ENCODE measurements at regions not wholly inside any gene's neighbourhood (a gene's known extent, or its start where the extent isn't known, plus 50 kb on each side); places are given as distances from the start of the nearest gene placed in this dataset.

DNA sequence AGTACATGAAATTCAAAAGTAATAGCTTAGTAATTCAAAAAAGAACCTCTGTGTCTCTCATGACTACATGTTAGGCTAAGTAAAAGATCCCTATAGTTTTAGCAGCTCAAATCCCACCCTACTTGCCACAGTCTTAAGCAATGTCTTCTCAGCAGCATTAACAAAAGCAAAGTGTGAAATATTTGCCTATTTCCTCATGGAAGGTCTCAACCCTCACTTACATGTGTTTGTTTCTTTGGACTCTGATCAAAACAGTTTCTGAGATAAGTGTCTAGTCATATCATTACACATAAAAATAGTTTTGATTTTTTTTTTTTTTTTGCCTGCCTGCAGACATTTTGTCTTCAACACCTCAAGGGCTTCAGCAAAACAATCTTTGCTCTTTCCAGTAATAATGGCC is 310.5 kb downstream of the CETN3 start:
- DNase-seq (ENCODE audit: low read depth, low spot score) = no peak

DNA sequence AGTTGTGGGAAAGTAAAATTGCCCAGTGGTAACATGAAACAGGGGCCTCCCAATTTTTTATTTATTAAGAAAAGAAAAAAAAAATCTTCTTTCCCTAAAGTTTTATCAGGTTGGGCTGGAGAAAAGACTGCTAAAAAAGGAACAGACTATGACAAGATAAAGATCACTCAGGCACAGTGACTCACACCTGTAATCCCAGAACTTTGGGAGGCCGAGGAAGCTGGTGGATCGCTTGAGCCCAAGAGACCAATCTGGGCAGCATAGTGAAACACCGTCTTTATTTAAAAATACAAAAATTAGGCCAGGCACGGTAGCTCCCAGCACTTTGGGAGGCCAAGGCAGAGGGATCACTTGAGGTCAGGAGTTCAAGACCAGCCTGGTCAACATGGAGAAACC is 312.5 kb downstream of the CETN3 start:
- TF ChIP-seq, protein P1, sequence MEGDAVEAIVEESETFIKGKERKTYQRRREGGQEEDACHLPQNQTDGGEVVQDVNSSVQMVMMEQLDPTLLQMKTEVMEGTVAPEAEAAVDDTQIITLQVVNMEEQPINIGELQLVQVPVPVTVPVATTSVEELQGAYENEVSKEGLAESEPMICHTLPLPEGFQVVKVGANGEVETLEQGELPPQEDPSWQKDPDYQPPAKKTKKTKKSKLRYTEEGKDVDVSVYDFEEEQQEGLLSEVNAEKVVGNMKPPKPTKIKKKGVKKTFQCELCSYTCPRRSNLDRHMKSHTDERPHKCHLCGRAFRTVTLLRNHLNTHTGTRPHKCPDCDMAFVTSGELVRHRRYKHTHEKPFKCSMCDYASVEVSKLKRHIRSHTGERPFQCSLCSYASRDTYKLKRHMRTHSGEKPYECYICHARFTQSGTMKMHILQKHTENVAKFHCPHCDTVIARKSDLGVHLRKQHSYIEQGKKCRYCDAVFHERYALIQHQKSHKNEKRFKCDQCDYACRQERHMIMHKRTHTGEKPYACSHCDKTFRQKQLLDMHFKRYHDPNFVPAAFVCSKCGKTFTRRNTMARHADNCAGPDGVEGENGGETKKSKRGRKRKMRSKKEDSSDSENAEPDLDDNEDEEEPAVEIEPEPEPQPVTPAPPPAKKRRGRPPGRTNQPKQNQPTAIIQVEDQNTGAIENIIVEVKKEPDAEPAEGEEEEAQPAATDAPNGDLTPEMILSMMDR (IDR thresholded peaks at IDR 0.05; ENCODE audit: low read depth, low read length) = no peak
- CTCF ChIA-PET = no interaction called here
- H3K4me3 ChIP-seq (ENCODE audit: low read depth, low read length) = no peak overlapping the region
- POLR2A ChIA-PET = interaction anchor here (0.8 kb wide), 1 partner anchor 41 kb away, joined by 4 read pairs; no protein-coding TSS in a partner anchor
- H3K27me3 ChIP-seq (ENCODE audit: control insufficient read depth, insufficient read depth, low read length) = no peaks in the 10 kb centered on the region
- no peak for DNase-seq (ENCODE audit: low read depth, low spot score)
- no peak overlapping the region for H3K27ac ChIP-seq (ENCODE audit: low read depth, low read length)
- H3K9me3 ChIP-seq (ENCODE audit: control insufficient read depth, insufficient read depth, low read length) = no peaks in the 10 kb centered on the region

More for the DNA sequence above, 310.5 kb downstream of the CETN3 start:
- Histone ChIP-seq H3K27me3 (ENCODE audit: control insufficient read depth, insufficient read depth, low read length) (no peaks in the 10 kb centered on the region), H3K27ac (ENCODE audit: low read depth, low read length) (no peak overlapping the region), H3K9me3 (ENCODE audit: control insufficient read depth, insufficient read depth, low read length) (no peaks in the 10 kb centered on the region), H3K4me3 (ENCODE audit: low read depth, low read length) (no peak overlapping the region)
- ChIA-PET POLR2A (no interaction called here), CTCF (no interaction called here)
- TF ChIP-seq, protein P1 (IDR thresholded peaks at IDR 0.05; ENCODE audit: low read depth, low read length) = no peak

DNA sequence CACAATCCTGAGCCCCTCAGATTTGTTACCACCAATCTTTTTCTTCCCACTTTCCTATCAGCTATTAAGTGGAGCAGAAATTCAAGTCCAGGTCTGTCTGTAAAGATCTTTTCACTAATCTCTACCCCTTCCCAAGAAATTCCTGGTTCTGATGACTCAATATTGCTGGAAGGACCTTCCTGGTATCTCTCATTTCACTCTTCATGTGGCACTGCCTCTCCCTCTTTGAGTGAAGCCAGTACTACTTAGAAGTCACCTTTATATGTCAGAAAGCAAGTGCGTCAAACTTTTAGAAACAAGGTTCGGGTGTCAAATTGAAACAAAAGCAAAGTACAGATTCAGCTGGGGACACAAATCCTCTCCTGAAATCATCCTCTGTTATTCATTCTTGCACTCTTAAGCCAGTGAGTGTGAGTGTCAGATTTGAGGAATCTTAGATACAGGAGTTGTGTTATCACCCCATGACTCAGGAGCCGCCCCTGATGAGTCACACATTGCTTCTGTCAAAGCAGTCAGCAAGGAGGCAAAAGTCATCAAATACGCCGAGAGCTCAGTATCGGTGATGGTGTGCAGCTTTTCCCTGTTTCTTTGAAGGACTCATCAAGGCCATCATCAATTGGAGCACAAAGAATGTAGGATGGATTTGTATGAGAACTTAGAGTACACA is 313.0 kb downstream of the CETN3 start:
- CTCF ChIA-PET = no interaction called here
- H3K27ac ChIP-seq (ENCODE audit: low read depth, low read length) = no peak overlapping the region

DNA sequence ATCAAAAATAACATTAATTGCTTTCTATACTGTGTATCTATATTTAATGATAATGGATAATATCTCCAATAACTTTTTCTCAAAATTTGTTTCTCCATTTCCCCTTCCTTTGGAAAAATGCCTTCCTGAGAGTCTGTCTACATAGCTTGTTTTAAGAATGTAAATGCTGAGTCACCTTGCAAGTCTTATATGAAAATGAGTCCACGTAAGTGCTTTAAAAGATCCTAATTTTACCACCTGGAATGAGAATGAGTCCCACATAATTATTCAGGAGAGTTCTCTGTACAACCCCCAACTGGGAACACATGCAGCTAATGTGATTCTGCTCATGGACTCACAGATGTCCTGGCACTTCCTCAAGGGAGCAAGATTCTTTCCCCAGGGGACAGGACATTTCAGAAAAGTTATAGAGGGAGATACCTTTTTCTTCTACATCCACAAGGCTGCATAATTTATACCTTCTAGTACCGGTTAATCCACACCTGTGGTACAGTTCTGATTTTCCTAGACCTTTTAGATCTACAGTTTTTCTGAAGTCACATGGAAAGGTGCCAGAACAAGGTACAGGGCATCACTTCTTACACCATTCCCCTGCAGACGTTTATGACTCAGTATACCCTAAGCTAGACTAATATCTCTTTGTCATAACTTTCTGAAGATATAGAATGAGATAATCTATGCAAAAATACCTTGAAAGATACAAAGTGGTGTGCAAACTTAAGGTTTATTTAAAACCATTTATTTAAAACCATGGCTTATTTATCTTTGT is 314.1 kb downstream of the CETN3 start:
- DNase-seq (ENCODE audit: low read depth, low spot score) = no peak
- Histone ChIP-seq H3K27me3 (ENCODE audit: control insufficient read depth, insufficient read depth, low read length) (no peaks in the 10 kb centered on the region), H3K4me3 (ENCODE audit: low read depth, low read length) (no peak overlapping the region), H3K27ac (ENCODE audit: low read depth, low read length) (no peak overlapping the region), H3K9me3 (ENCODE audit: control insufficient read depth, insufficient read depth, low read length) (no peaks in the 10 kb centered on the region)
- TF ChIP-seq, protein P1 (IDR thresholded peaks at IDR 0.05; ENCODE audit: low read depth, low read length) = no peak
- CTCF ChIA-PET = no interaction called here
- POLR2A ChIA-PET = no interaction called here

More for the DNA sequence above, 313.0 kb downstream of the CETN3 start:
- POLR2A ChIA-PET = interaction anchor here (0.8 kb wide), 1 partner anchor 41 kb away, joined by 4 read pairs; no protein-coding TSS in a partner anchor
- no peaks in the 10 kb centered on the region for H3K9me3 ChIP-seq (ENCODE audit: control insufficient read depth, insufficient read depth, low read length)
- peak; percentile 47 for DNase-seq (ENCODE audit: low read depth, low spot score)
- peak overlapping the region; percentile 7 for H3K4me3 ChIP-seq (ENCODE audit: low read depth, low read length)
- TF ChIP-seq, protein P1 (IDR thresholded peaks at IDR 0.05; ENCODE audit: low read depth, low read length) = no peak
- H3K27me3 ChIP-seq (ENCODE audit: control insufficient read depth, insufficient read depth, low read length) = no peaks in the 10 kb centered on the region

Data from AG04450 (cell line).